LHCN-M2 (cell line): ENCODE measurements at regions not wholly inside any gene's neighbourhood (a gene's known extent, or its start where the extent isn't known, plus 50 kb on each side); places are given as distances from the start of the nearest gene placed in this dataset.
"Not testable (repeated sequence)": the region's sequence is repeated elsewhere in the genome, so short reads cannot be mapped to it uniquely, and the experiment has no call there.

Experiments used
- DNase-seq: peaks from one replicate; pipeline ENCODE4 v3.0.0-alpha.2; 2012; ENCODE audit warnings: low read depth

GRCh38 chr16:5187402-5187952, 89.9 kb upstream of the EEF2KMT start:
- no peak for DNase-seq

- DNase-seq = no peak
Observed at GRCh38 chr16:5186381-5186903, 88.8 kb upstream of the EEF2KMT start.

GRCh38 chr16:5176505-5176904, 78.9 kb upstream of the EEF2KMT start:
- DNase-seq = no peak

GRCh38 chr16:5175266-5175665, 77.7 kb upstream of the EEF2KMT start:
- DNase-seq = no peak

- no peak for DNase-seq
Observed at GRCh38 chr16:5166486-5166885, 68.9 kb upstream of the EEF2KMT start.

GRCh38 chr16:5165429-5165828, 67.8 kb upstream of the EEF2KMT start:
- not testable (repeated sequence) for DNase-seq

GRCh38 chr16:5162801-5163200, 65.2 kb upstream of the EEF2KMT start:
- DNase-seq = not testable (repeated sequence)

- DNase-seq = not testable (repeated sequence)
Observed at GRCh38 chr16:5161888-5162287, 64.3 kb upstream of the EEF2KMT start.

- DNase-seq = not testable (repeated sequence)
Observed at GRCh38 chr16:5160010-5160409, 62.4 kb upstream of the EEF2KMT start.

GRCh38 chr16:5159537-5159936, 61.9 kb upstream of the EEF2KMT start:
- DNase-seq = not testable (repeated sequence)

- DNase-seq = no peak
Observed at GRCh38 chr16:5158494-5158893, 60.9 kb upstream of the EEF2KMT start.

GRCh38 chr16:5156486-5156885, 58.9 kb upstream of the EEF2KMT start:
- DNase-seq = not testable (repeated sequence)

- DNase-seq = not testable (repeated sequence)
Observed at GRCh38 chr16:5154006-5154405, 56.4 kb upstream of the EEF2KMT start.

- DNase-seq = not testable (repeated sequence)
Observed at GRCh38 chr16:5151409-5151808, 53.8 kb upstream of the EEF2KMT start.
